ENCODE measurements at regions not wholly inside any gene's neighbourhood (a gene's known extent, or its start where the extent isn't known, plus 50 kb on each side); places are given as distances from the start of the nearest gene placed in this dataset.

DNA sequence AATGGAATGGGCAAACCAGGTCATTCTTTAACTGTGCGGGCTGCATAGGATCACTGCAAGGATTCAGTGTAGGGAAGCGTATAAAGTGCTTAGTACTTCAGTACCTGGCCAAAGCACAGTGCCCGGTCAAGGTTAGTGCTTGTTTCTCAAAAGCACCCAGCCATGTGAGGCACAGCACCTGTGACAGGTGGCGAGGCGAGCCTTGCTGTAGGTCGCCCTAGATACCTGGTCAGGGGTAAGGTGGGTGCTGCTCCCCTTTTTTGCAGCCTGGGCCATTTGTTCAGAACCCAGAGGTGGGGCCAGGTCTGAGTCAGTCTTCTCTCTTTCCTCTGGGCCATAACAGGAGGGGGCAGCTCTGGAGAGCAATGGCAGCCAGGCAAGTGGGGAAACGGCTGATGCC is 172.0 kb downstream of the IRF8 start:
- TF ChIP-seq CTCF (IDR thresholded peaks at IDR 0.05; ENCODE audit: insufficient read depth, low read depth, low read length, missing control alignments) = no peak
- H3K4me3 ChIP-seq (ENCODE audit: low read depth, low read length) = no peak overlapping the region
- no peak for DNase-seq (ENCODE audit: low read depth)

- no peak for TF ChIP-seq CTCF (IDR thresholded peaks at IDR 0.05; ENCODE audit: insufficient read depth, low read depth, low read length, missing control alignments)
- no peak overlapping the region for H3K4me3 ChIP-seq (ENCODE audit: low read depth, low read length)
- DNase-seq (ENCODE audit: low read depth) = no peak
These were observed 172.8 kb downstream of the IRF8 start for GRCh38 chr16:86071611-86072240.

DNA sequence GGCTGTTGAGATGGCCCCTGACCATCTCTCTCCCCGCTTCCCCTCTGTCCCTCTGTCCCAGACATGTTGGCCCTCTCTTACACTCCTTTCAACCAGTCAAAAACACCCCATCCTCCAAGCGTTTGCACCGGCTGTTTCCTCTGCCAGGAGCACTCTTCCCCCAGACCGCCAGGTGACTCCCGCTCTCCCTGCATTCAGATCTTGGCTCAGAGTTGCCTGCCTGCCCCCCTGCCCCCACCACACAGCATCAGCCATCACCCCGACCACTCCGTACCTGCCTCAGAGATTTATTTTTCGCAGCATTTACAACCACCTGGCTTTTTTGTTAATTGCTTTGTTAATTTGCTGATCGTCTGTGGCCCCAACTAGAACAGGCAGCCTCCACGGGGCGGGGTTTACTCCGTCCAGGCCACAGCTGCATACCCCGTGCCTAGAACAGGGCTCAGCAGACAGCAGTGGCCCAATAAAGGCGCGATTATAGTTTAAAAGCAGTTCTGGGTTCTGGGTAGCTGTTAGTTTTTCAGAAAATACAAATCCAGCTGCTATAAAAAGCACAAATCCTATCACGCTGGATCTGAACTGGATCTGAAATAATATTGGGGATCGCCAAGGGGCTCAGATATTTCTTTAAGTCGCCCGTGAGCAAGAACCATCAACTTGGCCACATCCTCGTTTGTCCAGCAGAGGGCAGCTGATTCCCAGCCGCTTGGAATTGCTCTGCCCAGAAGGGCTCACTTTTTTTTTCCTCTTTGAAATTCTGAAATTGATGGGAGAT is 173.6 kb downstream of the IRF8 start:
- H3K4me3 ChIP-seq (ENCODE audit: low read depth, low read length) = no peak overlapping the region
- peak; percentile 66 for DNase-seq (ENCODE audit: low read depth)
- TF ChIP-seq CTCF (IDR thresholded peaks at IDR 0.05; ENCODE audit: insufficient read depth, low read depth, low read length, missing control alignments) = peak; percentile 70

- no peak for DNase-seq (ENCODE audit: low read depth)
- TF ChIP-seq CTCF (IDR thresholded peaks at IDR 0.05; ENCODE audit: insufficient read depth, low read depth, low read length, missing control alignments) = no peak
These were observed 174.2 kb downstream of the IRF8 start for GRCh38 chr16:86073103-86073625.

GRCh38 chr16:86073763-86074493 is 175.0 kb downstream of the IRF8 start:
- DNase-seq (ENCODE audit: low read depth) = no peak
- TF ChIP-seq CTCF (IDR thresholded peaks at IDR 0.05; ENCODE audit: insufficient read depth, low read depth, low read length, missing control alignments) = no peak
- H3K4me3 ChIP-seq (ENCODE audit: low read depth, low read length) = no peak overlapping the region

More at GRCh38 chr16:86073103-86073625, 174.2 kb downstream of the IRF8 start:
- H3K4me3 ChIP-seq (ENCODE audit: low read depth, low read length) = no peak overlapping the region

DNA sequence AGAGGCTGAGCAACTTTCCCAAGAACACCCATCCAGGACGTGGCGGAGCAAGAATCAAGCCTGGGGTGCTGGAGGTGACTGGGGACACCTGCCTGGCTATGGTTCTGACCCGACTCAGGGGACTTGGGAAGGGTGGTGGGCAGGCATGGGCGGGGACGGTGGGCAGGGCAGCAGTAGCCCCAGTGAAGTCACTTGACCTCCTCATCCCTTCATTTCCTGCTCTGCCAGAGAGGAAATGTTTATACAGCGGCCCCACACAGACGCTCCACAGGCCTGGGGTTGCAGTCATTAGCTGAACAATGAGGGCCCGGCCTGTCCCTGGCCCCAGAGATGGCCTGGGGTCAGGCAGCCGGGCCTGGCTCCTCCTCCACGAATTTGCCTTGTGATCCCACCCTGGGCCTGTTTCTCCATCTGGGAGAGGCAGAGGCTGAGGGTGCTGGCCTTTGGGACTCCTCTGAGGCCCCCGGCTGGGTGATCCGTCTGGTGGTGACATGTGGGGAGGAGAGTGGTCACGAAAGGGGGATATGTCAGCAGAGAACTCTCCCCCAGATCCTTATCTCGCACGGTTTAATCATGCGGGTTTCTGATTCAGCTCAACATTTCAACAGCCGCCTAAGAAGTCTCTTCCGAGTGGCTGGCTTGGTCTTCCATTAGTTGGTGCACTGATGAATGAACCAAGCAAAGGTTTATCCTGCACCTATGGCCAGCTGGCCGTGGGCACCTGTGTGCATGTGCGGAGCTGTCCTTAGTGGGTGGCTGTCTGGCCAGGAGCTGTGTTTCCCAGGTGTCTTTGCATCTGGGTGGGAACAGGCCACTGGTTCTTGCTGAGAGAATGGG is 175.9 kb downstream of the IRF8 start:
- DNase-seq (ENCODE audit: low read depth) = no peak
- no peak for TF ChIP-seq CTCF (IDR thresholded peaks at IDR 0.05; ENCODE audit: insufficient read depth, low read depth, low read length, missing control alignments)
- no peak overlapping the region for H3K4me3 ChIP-seq (ENCODE audit: low read depth, low read length)
